HG02885 (cell line): ENCODE measurements at regions not wholly inside any gene's neighbourhood (a gene's known extent, or its start where the extent isn't known, plus 50 kb on each side); places are given as distances from the start of the nearest gene placed in this dataset.
A peak's percentile ranks its signal among the peaks of the same experiment; 100 is the strongest.

ENCODE experiments used
- ATAC-seq: cut with Tn5 transposase; IDR thresholded peaks from one replicate; pipeline ENCODE4 v1.9.1; 2021; ENCODE audit warnings: mild to moderate bottlenecking; ENCODE audit not compliant: unreplicated experiment, poor library complexity

- ATAC-seq, result no peak
These were observed 562.0 kb upstream of the SEMA3D start for GRCh38 chr7:85748861-85749260.

GRCh38 chr7:85737426-85737825, 550.6 kb upstream of the SEMA3D start:
- ATAC-seq, result no peak

GRCh38 chr7:85736085-85736484, 549.2 kb upstream of the SEMA3D start:
- ATAC-seq, result no peak

- ATAC-seq, result no peak
These were observed 548.0 kb upstream of the SEMA3D start for GRCh38 chr7:85734823-85735222.

- ATAC-seq, result no peak
These were observed 546.5 kb upstream of the SEMA3D start for GRCh38 chr7:85733169-85733915.

- ATAC-seq, result no peak
These were observed 543.2 kb upstream of the SEMA3D start for GRCh38 chr7:85730012-85730411.

GRCh38 chr7:85725026-85725425, 538.2 kb upstream of the SEMA3D start:
- no peak for ATAC-seq

- ATAC-seq, result peak; percentile 52
These were observed 533.4 kb upstream of the SEMA3D start for GRCh38 chr7:85719981-85720953.

GRCh38 chr7:85716353-85716752, 529.5 kb upstream of the SEMA3D start:
- ATAC-seq, result no peak

GRCh38 chr7:85714951-85715350, 528.1 kb upstream of the SEMA3D start:
- ATAC-seq, result no peak

GRCh38 chr7:85714043-85714578, 527.3 kb upstream of the SEMA3D start:
- ATAC-seq, result peak; percentile 86

- ATAC-seq, result no peak
These were observed 526.3 kb upstream of the SEMA3D start for GRCh38 chr7:85713171-85713570.

- no peak for ATAC-seq
These were observed 525.0 kb upstream of the SEMA3D start for GRCh38 chr7:85711894-85712293.

- ATAC-seq, result no peak
These were observed 524.1 kb upstream of the SEMA3D start for GRCh38 chr7:85710960-85711359.

GRCh38 chr7:85708221-85708620, 521.4 kb upstream of the SEMA3D start:
- no peak for ATAC-seq

- no peak for ATAC-seq
These were observed 518.2 kb upstream of the SEMA3D start for GRCh38 chr7:85705076-85705475.

GRCh38 chr7:85703251-85704010, 516.6 kb upstream of the SEMA3D start:
- no peak for ATAC-seq

GRCh38 chr7:85702348-85702747, 515.5 kb upstream of the SEMA3D start:
- ATAC-seq, result no peak

- peak; percentile 61 for ATAC-seq
These were observed 512.6 kb upstream of the SEMA3D start for GRCh38 chr7:85699482-85699881.

- ATAC-seq, result no peak
These were observed 508.7 kb upstream of the SEMA3D start for GRCh38 chr7:85695533-85695932.
